NCI-H526 (cell line): ENCODE measurements at regions not wholly inside any gene's neighbourhood (a gene's known extent, or its start where the extent isn't known, plus 50 kb on each side); places are given as distances from the start of the nearest gene placed in this dataset.

ENCODE experiments used
- DNase-seq, 2 experiments: peaks; one replicate each; lab custom pipeline; 2025; lab: John Stamatoyannopoulos, UW

DNA sequence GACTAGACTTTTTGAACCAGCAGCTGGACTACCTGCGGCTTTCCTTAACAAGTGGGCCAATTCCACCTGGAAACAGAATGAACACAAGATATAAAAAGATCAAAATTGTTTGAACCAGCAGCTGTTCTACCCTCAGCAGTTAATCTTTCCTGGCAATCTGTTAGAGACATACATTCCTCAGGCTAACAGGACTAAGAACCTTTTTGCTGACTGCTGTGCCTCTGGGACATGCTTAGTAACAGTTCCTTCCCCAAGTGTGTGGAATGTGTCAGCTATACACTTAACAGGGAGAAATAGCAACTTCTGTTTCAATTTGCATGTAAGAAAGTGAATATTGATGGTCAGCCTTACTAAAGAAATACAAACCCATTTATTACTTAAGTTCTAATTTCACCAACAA is 554.4 kb downstream of the ARAP2 start:
- DNase-seq = no peak

DNA sequence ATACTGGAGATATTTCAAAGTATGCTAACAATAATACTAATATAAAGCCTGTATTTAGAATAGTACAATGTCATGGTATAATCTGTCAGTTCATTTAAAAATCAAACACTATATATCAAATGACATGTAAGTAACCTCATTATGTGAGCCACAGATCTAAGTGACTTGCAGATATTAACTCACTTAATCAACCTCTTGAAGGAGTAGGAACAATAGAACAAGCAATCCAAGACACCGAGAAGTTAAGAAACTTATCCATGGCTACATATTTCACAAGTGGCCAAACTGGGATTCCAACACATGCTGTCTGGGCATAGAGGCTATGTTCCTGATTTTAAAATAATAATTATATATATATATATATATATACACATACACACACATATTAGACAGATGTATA is 554.0 kb downstream of the ARAP2 start:
- DNase-seq = no peak

DNA sequence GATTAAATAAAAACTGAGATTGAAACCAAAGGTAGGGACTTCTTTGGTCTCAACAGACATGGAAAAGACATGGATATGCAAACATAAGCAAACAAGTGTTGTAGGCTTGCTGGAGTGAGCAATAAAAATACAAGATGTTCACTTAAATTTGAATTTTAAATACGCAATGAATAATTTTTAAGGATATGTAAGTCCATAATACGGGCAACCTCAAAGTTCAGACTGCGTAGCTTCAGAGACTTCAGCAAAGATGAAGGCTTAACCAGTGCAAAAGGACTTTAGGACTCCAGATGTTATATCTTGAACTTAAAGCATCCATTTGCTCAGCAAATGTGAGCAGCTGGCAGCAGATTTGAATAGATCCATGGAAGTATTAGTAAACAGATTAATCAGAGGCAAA is 549.3 kb downstream of the ARAP2 start:
- DNase-seq = peak; percentile 38

DNA sequence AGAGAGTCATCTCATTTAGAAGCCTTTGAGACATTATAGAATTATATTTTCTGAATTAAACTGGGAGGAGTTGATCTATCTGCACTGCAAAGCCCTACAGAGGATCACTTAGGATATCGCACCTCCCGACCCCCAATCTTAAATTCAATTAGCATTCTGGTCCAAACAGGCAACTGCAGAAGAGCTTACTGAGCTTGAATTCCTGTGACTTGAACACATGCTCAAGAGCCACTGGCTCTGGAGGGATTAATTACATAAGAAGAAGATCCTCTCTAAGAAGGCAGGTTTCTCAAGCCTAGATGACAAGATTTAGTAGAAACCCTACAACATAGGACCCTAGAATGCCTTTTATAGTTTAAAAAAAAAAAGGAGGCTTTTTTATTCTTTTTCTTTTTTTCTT is 548.9 kb downstream of the ARAP2 start:
- DNase-seq = no peak

DNA sequence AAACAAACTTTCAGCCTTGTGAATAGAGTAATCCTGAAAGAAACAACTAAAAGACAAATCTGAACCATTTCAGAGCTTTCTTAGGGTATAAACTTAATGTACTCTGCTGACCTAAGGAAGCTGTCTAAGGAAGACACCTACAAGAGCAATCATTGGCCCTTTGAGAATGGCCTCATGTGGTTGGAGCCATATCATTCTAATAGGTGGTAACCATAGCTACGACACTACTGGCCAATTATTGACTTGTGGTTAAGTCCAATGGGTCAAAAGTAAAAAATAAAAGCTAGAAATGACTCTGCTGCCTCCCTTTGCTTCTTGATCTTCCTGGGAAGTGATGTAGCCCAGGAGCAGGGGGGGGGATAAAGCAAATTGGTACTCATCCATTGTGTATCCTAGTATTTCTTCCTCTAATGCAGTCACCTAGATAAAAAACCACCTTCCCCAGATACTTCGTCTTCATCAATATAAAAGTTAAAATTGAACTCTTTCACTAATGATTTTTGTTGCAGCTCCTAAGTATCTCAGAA is 547.0 kb downstream of the ARAP2 start:
- no peak for DNase-seq

DNA sequence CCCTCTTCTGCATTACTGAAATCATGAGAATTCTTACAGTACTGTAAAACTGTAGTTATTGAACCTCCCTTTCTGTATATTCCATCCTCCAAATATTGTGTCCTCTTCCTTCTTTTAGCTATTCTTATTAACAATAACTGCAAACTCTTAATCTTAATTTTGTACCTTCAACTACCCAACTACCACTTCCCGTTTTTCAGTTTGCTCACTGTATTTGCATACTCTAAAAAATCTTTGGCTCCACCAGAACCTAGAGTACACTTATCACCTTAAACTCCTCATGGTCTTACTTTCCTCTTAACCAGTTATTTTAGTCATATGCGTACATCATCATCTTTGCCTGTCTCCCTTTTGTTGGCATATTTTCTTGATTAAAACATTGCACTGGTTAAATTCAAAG is 543.7 kb downstream of the ARAP2 start:
- no peak for DNase-seq

DNA sequence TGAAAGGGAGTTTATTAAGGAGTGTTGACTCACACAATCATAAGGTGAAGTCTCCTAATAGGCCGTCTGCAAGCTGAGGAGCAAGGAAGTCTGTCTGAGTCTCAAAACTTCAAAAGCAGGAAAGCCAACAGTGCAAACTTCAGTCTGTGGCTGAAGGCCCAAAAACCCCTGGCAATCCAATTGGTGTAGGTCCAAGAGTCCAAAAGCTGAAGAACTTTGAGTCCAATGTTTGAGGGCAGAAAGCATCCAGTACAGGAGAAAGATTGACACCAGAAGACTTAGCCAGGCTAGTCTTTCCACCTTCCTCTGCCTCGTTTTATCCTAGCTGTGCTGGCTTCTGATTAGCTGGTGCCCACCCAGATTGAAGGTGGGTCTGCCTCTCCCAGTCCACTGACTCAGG is 535.2 kb downstream of the ARAP2 start:
- DNase-seq = no peak

DNA sequence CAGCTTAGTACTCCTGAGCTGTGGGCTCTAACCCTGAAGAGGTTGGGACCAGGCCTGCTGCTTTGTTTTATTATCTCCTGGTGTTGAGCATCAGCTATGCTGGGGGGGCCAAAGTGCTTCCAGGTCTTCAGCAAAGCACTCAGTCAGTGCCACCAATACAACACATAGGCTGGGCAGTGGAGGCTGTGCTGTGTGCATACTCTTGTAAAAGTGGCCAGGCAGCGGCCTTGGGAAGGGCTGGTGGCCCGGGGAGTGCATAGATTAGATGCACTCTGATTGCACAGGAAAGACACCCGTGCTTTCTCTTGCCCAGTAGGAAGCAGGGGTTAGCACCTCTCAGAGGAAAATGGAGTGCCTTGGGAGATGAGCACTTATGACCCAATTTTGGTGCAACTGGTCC is 534.0 kb downstream of the ARAP2 start:
- DNase-seq = no peak

DNA sequence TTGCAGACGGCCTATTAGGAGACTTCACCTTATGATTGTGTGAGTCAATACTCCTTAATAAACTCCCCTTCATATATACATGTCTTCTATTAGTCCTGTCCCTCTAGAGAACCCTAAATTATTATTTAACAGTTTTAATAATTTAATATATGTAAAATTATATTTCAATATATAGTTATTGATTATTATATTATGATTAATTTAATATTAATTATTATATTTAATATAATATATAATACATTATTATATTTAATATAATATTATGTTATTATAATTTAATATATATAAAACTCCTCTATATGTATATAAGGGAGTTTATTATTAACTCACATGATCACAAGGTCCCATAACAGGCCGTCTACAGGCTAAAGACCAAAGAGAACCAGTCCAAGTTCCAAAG is 533.2 kb downstream of the ARAP2 start:
- no peak for DNase-seq

DNA sequence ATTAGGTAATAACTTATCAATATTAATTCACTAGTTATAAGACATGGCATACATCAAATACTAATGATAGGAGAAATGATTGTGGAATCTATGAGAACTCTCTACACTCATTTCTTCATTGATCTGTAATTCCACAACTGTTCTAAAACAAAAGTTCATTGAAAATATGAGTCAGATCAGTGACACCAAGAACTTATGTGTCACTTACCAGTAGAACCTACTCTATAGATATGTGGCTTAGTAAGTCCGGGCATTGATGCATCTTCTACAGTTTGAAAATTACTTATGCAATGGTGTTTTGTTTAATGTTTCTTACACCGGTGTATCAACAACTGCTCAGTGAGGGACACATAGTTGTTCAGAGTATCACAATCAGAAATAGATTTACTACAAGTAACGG is 520.3 kb downstream of the ARAP2 start:
- DNase-seq = no peak

DNA sequence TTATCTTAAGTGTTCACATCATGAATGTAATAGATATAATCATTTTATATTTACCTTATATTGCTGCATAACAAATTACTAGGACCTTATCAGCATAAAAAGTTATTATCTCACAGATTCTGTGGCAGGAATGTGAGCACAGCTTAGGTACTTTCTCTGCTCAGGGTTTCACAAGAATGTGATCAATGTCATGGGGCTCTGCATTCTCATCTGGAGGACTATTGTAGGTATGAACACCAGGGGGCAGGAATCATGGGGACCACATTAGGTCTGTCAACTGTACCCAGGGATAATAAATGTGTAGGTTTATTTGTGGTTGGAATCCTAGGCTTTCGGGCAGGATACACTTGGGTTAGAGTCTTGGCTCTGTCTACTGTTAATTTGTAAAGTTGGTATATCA is 519.2 kb downstream of the ARAP2 start:
- peak in 1 of 2 experiments; percentile 23 for DNase-seq

DNA sequence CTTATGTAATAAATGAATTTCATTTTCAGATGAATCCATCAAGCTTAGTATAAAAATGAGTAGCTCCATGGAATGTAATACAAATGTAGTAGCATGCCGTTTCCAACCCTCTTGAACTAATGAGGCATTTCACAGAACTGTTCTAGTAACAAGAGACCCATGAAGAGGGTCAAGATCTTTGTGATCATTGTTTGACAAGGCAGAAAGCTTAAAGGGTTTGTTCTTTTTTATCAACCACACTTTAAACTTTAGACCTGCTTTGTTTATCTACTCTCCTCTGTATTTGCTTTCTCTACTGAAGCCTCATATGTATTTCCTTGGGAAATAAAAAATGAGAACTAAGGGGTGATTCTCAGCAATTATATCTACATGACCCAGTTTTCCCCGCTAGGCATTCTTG is 513.9 kb downstream of the ARAP2 start:
- DNase-seq = no peak

DNA sequence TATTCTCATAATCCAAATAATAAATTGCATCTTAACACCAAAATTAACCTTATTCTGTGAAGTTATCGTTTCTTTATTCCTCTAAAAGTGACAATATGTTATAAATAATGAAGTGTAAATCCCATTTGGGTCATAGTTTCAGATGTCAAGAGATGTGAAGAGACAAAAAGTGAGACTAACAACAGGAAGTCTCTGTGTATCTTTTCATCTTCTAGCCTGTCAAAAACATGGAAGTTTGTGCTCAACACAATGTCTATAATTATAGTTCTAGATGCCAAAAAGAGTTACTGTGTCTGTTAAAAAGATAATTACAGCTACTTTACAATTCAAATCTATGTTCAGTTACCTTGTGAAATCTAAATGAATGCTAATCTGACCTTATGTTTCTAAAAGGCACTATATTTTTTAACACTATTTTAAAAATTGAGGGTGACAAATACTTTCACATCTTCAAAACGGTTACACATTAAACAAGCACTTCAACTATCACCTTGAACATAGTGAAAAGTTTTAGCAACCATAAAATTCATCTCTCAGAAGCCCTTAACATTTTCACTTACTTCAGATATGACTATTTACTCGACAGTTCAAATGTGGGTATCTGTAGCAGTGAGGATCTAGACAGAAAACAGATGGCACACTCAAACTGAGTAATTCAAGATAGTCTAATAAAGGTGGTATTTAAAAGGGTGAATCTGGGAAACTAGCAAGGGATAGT is 509.8 kb downstream of the ARAP2 start:
- no peak for DNase-seq

DNA sequence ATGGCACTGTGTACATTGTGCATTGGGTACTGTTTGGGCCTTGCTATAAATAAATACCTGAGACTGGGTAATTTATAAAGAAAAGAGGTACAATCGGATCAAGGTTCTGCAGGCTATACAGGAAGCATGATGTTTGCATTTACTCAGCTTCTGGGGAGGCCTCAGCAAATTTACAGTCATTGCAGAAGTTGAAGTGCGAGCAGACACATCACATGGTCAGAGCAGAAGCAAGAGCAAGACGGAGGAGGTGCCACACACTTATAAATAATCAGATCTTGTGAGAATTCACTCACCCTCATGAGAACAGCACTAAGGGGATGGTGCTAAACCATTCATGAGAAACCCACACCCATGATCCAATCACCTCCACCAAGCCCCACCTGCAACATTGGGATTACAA is 505.0 kb downstream of the ARAP2 start:
- no peak for DNase-seq

DNA sequence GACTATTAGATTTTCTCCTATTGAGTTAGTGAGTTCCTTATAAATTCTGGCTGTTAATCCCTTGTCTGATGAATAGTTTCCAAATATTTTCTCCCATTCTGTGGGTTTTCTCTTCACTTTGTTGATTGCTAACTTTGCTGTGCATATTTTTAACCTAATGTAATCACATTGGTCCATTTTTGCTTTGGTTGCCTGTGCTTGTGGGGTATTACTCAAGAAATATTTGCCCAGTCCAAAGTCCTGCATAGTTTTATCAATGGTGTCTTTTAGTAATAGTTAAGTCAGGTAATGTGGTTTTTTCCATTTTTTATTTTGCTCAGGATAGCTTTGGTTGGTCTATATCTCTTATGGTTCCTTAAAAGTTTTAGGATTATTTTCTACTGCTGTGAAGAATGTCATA is 490.3 kb downstream of the ARAP2 start:
- no peak for DNase-seq

DNA sequence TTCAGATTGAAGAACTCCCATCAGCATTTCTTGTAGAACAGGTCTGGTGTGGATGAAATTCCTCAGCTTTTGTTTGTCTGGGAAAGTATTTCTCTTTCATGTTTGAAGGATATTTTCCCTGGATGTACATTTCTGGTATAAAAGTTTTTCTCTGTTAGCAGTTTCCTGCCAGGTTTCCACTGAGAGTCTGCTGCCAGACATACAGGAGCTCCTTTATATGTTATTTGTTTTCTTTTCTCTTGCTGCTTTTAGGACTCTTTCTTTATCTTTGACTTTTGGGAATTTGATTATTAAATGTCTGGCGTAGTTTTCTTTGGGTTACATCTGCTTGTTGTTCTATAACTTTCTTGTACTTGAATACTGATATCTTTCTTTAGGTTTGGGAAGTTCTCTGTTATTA is 486.5 kb downstream of the ARAP2 start:
- no peak for DNase-seq

DNA sequence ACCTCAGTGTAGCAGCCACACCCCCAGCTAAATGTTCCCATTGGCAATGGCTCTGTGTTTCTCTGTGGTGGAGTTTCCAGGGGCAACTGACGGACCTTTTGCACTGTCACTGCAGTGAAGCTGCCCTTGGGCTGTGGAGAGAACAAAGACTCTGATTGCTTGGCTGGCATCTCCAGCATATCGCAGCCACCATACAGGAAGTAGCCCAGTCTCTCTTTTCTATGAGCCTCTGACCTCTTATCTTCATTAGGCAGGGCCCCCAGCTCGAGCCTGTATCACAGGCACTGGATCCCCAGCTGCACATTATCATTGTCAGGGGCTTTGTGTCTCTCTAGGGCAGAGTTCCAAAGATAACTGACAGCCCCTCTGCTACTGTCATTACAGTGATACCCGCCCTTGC is 483.5 kb downstream of the ARAP2 start:
- DNase-seq = no peak

DNA sequence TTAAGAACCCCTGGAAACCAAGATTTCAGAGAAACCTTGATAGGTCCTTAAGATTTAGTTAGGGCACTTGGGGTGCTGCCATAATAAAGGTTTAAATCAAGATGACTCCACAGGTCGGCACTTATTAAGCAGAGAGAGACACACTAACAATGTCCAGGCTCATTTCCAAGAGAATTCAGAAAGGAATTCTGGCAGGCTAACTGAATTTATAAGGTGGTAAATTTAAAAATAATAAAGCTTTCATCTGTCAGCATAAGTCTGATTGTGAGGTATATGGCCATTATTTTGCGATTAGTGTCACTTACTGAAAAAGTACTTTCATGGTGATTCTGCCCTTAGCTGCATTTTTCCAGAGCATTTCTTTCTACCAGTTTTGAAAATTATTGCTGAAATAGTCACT is 472.7 kb downstream of the ARAP2 start:
- no peak for DNase-seq

DNA sequence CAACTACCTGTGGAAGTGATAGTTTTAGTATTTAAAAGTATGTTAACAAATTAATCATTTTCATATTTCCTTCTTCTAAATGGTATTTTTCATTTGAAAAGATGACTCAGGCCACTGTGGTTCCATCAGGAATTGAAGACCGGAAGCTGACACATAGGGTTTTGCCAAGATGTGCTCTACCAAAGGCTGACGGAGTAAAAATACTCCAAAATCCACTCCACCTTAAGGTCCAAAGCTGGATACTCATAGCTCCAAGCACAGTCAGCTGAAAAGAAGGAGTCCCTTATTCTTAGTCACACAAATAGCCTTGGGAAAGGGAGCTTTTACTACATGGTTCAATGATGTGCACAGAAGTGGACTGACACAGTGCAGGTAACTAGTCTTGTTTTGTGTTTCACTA is 472.0 kb downstream of the ARAP2 start:
- DNase-seq = no peak

DNA sequence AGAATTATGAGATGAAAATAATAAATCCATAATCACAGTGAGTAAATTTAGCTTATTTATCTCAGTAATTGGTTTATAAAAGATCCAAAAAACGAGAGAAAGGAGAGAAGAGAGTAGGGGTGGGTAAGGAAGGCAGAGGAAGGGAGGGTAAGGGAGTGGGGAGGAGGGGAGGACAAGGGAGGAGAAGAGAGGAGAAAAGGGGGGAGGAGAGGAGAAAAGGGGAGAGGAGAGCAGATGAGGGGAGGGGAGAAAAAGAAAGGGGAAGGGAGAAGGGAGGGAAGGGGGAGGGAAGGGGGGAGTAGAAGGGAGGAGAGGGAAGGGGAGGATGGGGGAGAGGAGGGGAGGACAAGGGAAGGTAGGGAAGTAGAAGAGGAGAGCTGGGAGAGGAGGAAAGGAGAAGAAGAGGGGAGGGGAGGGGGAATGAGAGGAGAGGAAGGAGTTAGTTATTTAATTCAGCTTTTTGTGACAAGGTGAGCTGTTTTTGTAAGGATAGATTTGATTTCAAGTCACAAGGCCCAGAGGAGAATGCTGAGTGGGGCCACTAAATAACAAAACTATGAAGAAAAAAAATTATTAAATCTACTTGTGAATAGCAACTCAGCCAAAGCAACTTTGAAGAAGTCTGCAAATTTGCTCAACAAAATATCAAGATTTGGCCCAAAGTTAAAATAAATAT is 454.3 kb downstream of the ARAP2 start:
- DNase-seq = no peak

DNA sequence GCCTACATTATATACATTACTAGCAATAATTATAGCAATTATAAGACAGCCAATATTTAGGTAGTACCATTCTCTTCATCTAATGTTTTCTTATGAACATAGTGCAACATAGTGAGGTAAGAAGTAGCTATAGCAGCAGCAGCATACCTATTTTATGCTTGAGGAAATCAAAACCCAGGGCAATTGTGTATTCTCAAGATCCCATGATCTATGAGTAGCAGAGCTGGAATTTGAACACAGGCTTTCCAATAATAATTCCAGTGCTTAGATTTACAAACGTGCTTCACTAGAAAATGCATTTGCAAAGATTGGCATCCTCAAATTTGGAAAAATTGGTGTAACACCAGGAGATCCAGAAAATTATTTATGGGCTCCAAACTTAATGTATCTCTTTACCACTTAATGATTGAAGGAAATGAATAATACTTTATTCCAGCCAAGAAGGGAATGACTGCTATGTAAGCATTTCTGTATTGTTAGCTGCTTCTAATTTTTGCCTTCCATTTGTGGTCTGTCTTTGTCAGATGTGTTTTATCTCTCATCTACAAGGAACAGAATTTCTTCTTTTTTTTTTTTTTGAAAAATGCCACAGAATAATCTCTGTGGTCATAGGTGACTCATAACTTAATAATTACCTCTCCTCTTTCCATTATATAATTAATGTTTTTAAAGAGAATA is 451.1 kb downstream of the ARAP2 start:
- DNase-seq = no peak

DNA sequence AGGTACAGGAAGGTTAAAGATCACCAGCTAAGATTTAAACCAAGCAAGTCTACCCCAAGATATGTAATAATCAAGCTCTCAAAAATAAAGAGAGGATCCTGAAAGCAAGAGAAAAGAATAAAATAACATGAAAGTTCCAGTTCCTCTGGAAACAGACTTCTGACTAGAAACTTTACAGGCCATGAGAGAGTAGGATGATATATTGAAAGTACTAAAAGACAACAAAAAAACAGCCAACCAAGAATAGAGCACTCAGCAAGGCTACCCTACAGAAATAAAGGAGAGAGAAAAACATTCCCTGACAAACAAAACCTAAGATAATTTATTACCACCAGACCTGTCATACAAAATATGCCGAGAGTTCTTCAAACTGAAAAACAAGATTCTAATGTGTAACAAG is 450.5 kb downstream of the ARAP2 start:
- no peak for DNase-seq

DNA sequence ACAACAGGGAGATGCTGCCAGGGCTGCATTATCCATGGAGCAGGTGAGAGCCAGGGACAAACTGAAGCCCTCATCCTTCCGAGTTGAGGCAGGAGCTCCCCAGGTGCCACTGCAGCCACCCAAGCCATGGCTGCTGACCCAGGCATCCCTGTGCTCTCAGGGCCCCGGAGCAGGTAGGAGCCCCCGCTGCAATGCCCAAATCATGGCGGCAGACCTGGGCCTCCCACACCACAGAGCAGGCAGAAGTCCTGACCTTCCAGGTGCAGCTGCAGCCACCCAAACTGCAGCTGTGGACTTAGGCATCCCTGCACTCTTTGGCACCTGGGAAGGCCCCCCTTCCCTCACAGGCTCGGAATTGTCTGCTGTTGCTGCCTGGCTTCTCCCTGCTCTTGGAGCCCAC is 443.6 kb downstream of the ARAP2 start:
- no peak for DNase-seq
